SK-N-SH treated with all-trans-retinoic acid at 6 μM for 48 hours (cell line): ENCODE measurements at regions not wholly inside any gene's neighbourhood (a gene's known extent, or its start where the extent isn't known, plus 50 kb on each side); places are given as distances from the start of the nearest gene placed in this dataset.

ENCODE experiments used
- ESRRG ChIP-seq: fragments of 250-450 bp; sonication (Bioruptor Pico); IDR thresholded peaks from 2 replicates; pipeline ENCODE4 v1.6.1; 2021; ENCODE audit warnings: mild to moderate bottlenecking
- PATZ1 ChIP-seq: fragments of 250-450 bp; sonication (Bioruptor Pico); IDR thresholded peaks from 2 replicates; pipeline ENCODE4 v1.8.0; 2020; ENCODE audit warnings: mild to moderate bottlenecking, moderate library complexity, borderline replicate concordance
- SNAI2 ChIP-seq: fragments of 250-450 bp; sonication (Bioruptor Pico); IDR thresholded peaks from 2 replicates; pipeline ENCODE4 v1.5.0; 2020; ENCODE audit warnings: mild to moderate bottlenecking, moderate library complexity
- TSHZ2 ChIP-seq: fragments of 250-450 bp; sonication (Bioruptor Pico); IDR thresholded peaks from 2 replicates; pipeline ENCODE4 v1.5.0; 2020; ENCODE audit warnings: mild to moderate bottlenecking, moderate library complexity
- TF ChIP-seq, protein P1 (sequence below): fragments of 250-450 bp; sonication (Bioruptor Pico); IDR thresholded peaks from 2 replicates; pipeline ENCODE4 v1.5.1; 2020; ENCODE audit warnings: low read depth, mild to moderate bottlenecking, moderate library complexity

DNA sequence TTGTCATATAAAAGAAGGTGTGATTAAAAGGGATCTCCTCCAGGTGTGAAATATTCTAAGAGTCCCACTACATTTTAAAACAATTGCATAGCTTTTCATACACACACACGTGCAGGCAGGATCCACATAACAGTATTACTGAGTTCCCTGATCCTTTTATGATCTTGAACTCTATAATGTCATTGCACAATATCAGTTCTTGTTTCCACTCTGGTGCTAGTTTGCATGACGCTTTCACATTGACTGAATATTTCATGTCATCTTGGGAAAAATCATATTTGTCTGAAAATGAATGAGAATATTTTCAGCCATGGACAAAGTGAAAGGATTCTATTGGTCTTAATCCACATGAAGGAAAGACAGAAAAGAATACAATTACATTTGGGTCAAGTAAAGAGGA lies 703.8 kb downstream of the CDH8 start:
- TF ChIP-seq TSHZ2 (CRISPR knock-in tag) (no peak), PATZ1 (CRISPR knock-in tag) (no peak), ESRRG (no peak), SNAI2 (CRISPR knock-in tag) (no peak)
- TF ChIP-seq, protein P1, sequence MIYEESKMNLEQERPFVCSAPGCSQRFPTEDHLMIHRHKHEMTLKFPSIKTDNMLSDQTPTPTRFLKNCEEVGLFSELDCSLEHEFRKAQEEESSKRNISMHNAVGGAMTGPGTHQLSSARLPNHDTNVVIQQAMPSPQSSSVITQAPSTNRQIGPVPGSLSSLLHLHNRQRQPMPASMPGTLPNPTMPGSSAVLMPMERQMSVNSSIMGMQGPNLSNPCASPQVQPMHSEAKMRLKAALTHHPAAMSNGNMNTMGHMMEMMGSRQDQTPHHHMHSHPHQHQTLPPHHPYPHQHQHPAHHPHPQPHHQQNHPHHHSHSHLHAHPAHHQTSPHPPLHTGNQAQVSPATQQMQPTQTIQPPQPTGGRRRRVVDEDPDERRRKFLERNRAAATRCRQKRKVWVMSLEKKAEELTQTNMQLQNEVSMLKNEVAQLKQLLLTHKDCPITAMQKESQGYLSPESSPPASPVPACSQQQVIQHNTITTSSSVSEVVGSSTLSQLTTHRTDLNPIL (CRISPR knock-in tag) = no peak
